ENCODE measurements at regions not wholly inside any gene's neighbourhood (a gene's known extent, or its start where the extent isn't known, plus 50 kb on each side); places are given as distances from the start of the nearest gene placed in this dataset.
"Not testable (repeated sequence)": the region's sequence is repeated elsewhere in the genome, so short reads cannot be mapped to it uniquely, and the experiment has no call there.

- no peak for DNase-seq (ENCODE audit: low read depth in 2 of 2)
Observed at GRCh38 chr6:140271759-140272377, 897.4 kb upstream of the CITED2 start.

DNA sequence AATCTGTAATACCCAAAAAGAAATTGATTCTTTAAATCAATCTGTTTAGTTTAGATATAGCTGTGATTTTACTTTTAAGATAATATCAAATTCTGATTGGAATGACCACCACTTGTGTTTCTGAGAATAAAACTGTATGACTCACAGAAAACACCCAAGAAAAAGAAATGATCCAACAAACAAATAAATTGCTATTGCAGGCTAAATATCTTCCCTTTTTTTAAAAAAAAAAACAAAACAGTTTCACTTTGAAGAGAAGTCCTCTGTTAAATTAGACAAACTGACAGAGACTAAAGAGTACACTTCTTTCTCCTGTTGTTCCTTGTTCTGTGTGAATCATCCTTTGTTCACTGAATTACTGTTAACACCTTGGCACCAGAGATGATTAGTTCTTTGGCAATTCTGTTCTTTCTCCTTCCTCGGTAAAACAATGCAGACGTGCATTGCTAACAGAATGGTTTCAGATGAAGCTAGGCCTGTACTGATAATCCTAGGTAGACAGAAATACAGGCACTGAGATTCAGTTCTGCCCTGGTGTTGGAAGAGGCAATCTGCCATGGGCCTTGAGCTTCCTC lies 895.2 kb upstream of the CITED2 start:
- no peak for DNase-seq (ENCODE audit: low read depth in 2 of 2)

DNA sequence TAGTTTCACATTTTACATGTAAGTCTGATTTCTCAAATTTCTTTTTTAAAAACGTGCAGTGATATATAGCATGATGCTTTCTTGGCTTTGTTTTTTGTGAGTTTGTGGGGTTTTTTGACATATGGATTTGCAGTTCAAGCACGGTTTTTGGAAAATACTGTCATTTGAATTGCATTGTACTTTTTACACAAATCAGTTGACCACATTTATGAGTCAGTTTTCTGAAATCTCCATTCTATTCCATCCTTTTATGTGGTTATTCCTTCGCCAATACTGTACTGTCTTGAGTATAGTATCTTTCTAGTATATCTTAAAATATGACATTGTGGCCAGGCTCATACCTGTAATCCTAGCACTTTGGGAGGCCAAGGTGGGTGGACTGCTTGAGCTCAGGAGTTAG lies 890.0 kb upstream of the CITED2 start:
- no peak for DNase-seq (ENCODE audit: low read depth in 2 of 2)

DNA sequence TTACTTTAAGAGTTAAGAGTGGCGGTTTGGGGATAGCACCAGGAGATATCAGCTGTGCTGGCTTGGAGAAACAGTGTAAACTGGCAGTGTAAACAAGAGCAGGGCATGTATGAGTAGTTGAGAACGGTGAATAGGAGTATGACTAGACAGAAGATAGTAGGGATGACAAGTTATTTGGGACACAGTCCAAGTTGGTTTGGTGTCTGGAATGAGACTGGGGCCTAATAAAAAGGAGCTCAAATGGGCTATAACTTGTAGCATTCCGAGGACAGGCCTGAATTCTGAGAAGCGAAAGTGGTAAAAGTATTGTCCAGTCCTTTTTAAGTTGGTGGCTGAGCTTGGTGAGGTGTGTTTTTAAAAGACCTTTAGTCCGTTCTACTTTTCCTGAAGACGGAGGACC lies 883.9 kb upstream of the CITED2 start:
- DNase-seq (ENCODE audit: low read depth in 2 of 2), result not testable (repeated sequence)

GRCh38 chr6:140256248-140256647 lies 881.8 kb upstream of the CITED2 start:
- no peak for DNase-seq (ENCODE audit: low read depth in 2 of 2)

DNA sequence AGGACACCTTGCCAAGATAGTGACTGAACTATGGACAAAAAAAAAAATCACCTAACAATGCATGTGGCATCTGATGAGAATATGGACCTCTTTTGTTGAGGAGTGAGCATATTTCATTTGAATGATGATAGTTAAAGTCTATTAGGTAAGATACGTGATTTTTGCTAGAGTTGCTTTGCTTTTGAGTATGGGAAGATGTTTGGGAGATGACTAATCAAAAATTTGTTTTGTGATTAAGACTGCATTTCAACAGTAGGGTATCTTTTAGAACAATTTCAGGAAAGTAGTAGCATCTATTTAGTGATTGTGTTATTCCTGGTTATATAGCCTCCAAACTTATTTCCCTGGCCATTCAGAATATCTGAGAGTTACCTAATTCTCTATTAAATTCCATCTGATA lies 878.6 kb upstream of the CITED2 start:
- DNase-seq (ENCODE audit: low read depth in 2 of 2), result no peak

DNA sequence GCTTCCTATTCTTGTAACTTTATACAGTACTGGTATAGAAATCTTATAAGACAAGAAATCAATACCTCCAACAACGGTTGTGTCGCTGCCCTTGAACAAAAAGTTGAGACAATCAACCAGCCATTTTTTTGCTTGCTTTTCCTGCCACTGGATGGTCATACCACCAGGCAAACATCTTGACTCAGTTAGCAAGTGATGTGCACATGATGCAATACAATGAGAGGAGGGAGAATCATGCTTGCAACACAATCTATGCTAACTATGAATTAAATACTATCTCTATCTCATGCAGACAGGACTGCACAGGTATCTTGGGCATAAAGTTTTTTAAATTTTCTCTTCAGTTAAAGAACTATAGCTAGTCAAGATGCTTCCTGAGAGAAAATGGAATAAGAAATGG lies 877.7 kb upstream of the CITED2 start:
- DNase-seq (ENCODE audit: low read depth in 2 of 2), result no peak

DNA sequence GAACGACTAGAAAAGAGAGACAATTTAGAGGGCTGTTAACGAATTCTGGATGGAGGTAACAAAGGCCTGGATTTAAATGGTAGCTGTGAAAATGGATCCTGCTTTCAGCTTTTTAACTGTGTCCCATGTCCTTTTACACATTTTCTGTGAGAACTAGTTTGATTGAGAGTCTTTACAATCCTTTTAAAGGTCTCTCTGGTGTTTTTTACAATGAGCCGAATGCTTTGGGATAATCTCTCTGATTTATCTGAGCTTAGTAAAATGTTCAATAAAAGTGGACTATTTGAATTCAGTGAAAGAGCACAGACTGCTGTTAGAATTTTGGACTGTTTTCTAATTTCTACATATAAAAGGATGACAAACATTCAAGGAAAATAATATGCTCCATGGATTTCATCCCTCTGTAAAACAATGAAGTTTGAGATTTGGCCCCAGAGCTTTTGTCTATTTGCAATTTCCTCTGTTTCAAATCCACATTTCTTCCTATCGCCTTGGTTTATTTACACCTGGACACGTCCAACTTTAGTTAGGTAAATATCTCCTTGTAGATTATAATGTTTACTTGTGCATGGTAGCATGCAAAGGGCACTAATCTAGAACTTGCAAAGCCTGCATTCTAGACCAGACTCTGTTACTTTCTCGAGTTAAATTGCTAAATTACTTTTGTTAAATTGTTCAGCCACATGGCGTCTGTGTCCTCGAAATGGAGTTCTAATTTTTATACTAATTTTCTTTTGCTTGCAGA lies 871.0 kb upstream of the CITED2 start:
- no peak for DNase-seq (ENCODE audit: low read depth in 2 of 2)

GRCh38 chr6:140237251-140237650 lies 862.8 kb upstream of the CITED2 start:
- no peak for DNase-seq (ENCODE audit: low read depth in 2 of 2)

DNA sequence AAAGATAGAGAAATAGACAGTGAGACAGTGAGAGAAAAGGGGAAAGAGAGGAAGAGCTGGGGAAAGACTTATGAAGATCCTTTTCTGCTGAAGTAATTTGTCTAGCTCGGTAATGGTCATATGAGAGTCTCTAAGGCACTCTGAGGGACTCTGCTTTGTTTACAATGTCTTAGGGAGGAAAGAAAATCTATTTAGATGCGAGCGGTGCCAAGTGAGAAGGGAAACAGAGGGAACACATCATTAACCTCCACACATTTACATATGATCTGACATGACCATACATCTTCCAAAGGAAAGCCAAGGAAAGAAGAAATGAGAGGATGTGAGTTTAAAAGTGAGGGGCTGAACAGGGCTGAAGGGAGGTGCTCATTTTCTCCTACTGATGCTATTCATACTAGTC lies 862.3 kb upstream of the CITED2 start:
- DNase-seq (ENCODE audit: low read depth in 2 of 2), result no peak

DNA sequence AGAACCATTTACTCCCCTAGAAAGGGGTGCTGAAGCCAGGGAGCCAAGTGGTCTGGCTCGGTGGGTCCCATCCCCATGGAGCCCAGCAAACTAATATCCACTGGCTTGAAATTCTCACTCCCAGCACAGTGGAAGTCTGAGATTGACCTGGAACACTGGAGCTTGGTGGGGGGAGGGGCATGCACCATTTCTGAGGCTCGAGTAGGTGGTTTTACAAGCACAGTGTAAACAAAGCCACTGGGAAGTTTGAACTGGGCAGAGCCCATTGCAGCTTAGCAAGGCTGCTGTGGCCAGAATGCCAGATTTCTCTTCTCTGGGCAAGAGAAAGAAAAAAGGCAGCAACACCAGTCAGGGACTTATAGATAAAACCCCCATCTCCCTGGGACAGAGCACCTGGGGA lies 855.8 kb upstream of the CITED2 start:
- DNase-seq (ENCODE audit: low read depth in 2 of 2), result no peak

DNA sequence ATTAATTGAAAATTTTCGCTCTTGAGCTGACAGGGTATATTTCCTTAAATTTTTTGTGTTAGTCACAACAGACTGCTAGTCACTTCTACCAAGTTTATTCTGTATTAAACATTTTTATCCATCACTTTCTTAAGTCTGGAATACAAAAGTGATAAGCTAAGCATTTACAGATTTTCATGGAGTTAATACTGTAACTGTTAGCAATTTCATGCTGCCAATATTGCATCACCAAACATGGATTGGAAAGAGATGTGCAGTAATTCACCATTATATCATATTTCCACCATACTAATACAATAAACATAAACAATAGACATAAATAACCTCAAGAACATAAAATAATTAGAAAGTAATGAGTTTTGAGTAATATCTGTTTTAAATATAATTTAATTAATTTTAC lies 854.0 kb upstream of the CITED2 start:
- no peak for DNase-seq (ENCODE audit: low read depth in 2 of 2)

GRCh38 chr6:140226637-140227036 lies 852.2 kb upstream of the CITED2 start:
- no peak for DNase-seq (ENCODE audit: low read depth in 2 of 2)

GRCh38 chr6:140225701-140226436 lies 851.4 kb upstream of the CITED2 start:
- DNase-seq (ENCODE audit: low read depth in 2 of 2), result no peak

DNA sequence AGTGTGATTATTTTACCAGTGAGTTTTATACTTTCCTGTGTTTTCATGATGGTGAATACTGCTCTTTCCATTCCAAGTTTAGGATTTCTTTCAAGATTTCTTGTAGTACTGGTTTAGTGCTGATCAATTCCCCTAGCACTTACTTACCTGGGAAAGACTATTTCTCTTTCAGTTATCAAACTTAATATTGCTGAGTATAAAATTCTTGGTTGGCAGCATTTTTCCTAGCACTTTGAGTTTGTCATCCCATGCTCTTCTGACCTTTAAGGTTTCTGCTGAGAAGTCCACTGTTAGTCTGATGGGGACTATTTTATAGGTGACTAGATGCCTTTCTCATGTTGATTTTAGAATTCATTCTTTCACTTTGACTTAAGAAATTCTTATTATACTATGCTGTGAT lies 842.8 kb upstream of the CITED2 start:
- no peak for DNase-seq (ENCODE audit: low read depth in 2 of 2)

DNA sequence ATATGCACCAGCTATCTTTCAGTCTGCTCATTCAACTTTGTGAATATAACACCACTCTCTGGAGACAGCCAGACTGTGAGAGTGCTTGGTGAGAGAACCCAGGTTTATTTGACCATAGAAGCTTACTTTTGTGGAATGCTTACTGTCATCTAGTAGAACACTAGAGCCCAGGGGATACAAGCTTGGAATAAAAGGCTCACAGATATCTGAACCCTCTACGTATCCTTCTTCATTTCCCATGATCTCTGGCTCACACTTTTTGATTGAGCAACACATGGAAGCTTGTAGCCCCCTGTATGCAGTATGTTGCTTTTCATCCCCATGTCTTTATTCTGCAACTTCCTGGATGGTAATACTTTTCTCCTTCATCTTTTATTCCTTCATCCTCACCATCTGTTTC lies 835.3 kb upstream of the CITED2 start:
- no peak for DNase-seq (ENCODE audit: low read depth in 2 of 2)

DNA sequence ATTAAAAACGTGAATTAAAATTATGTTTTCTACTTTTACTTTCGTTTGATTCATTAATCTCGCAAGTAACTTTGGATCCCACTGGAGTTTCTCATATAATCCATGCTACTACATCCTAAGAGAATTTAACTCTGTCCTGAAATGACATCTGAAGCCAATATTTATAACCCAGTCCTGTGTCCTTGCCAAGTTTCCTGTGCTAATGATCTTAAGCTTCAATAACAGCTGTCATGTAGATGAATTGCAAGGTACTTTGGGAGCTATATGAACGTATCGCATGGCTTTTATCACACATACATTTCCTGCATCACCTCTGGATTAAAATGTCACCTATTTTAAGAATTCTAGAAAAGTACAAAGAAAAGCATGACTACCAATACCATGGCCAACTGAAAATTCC lies 833.8 kb upstream of the CITED2 start:
- DNase-seq (ENCODE audit: low read depth in 2 of 2), result no peak

DNA sequence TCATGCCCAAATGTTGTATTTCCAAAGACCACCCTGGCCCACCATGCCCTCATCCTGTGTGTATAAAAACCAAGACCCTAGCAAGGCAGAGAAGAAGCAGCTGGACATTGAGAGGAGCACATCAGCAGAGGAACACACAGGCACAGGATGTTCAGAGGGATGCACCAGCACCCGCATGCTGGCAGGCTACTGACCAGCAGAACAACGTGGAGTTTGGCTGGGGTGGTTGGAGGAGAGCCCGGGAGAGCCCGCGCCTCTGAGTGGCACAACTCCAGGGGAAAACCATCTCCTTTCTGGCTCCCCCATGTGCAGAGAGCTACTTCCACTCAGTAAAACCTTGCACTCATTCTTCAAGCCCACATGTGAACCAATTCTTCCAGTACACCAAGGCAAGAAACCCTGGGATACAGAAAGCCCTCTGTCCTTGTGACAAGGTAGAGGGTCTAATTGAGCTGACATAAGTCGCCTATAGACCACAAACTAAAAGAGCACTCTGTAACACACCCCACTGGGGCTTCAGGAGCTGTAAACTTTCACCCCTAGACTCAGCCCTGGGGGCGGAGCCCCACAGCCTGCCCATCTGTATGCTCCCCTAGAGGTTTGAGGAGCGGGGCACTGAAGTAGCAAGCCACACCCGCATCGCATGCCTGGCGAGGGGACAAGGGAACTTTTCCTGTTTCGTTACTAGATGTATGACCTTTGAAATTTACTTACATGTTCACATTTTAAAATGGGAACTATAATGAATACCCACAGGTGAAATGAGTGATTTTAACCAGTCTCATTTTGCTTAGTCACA lies 831.5 kb upstream of the CITED2 start:
- DNase-seq (ENCODE audit: low read depth in 2 of 2), result no peak

- DNase-seq (ENCODE audit: low read depth in 2 of 2), result no peak
Observed at GRCh38 chr6:140204154-140204553, 829.7 kb upstream of the CITED2 start.

GRCh38 chr6:140203661-140204147 lies 829.3 kb upstream of the CITED2 start:
- DNase-seq (ENCODE audit: low read depth in 2 of 2), result no peak

DNA sequence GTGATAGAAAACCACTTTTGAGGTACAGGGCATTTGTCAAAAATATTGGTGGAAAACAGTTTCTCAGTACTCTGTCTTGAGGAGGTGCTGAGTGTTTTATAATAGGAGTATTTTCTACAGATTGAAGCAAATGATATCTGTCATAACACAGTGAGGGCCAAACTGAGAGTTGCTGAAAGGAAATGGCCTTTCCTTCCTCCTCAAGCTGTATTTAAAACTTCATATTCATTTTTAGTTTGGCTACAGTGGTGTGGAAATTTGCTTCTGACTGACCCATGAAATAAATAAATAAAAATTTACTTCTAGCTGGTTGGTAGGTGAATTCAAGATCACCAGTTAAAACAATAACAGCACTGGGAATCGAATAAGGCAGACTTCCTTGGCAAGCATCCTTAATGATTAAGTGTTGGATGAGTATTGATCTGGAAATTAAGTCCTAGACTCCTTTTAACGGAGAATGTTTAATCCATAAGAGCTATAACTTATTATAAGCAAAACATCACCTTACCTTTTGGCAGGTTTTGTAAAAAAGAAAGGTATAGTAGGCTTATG lies 828.6 kb upstream of the CITED2 start:
- no peak for DNase-seq (ENCODE audit: low read depth in 2 of 2)
